G401.6 (cell line): ENCODE measurements at regions not wholly inside any gene's neighbourhood (a gene's known extent, or its start where the extent isn't known, plus 50 kb on each side); places are given as distances from the start of the nearest gene placed in this dataset.

Experiments used
- FAIRE-seq: peaks from 2 replicates; lab custom pipeline; 2012; peaks lifted over from hg19 to GRCh38; lab: Jason Lieb, UNC

- FAIRE-seq = no peak
Measured at GRCh38 chr10:123529146-123529760, 136.9 kb upstream of the GPR26 start.

GRCh38 chr10:123530166-123530870 lies 135.8 kb upstream of the GPR26 start:
- FAIRE-seq = no peak

- FAIRE-seq = no peak
Measured at GRCh38 chr10:123535386-123535785, 130.8 kb upstream of the GPR26 start.

- no peak for FAIRE-seq
Measured at GRCh38 chr10:123536176-123536845, 129.8 kb upstream of the GPR26 start.

- FAIRE-seq = no peak
Measured at GRCh38 chr10:123537188-123537961, 128.8 kb upstream of the GPR26 start.

GRCh38 chr10:123538401-123539320 lies 127.5 kb upstream of the GPR26 start:
- FAIRE-seq = no peak

- no peak for FAIRE-seq
Measured at GRCh38 chr10:123544986-123545385, 121.2 kb upstream of the GPR26 start.

GRCh38 chr10:123548770-123549169 lies 117.4 kb upstream of the GPR26 start:
- FAIRE-seq = no peak

- no peak for FAIRE-seq
Measured at GRCh38 chr10:123549761-123550454, 116.2 kb upstream of the GPR26 start.

GRCh38 chr10:123550675-123551096 lies 115.5 kb upstream of the GPR26 start:
- FAIRE-seq = no peak

GRCh38 chr10:123551259-123551658 lies 114.9 kb upstream of the GPR26 start:
- no peak for FAIRE-seq

GRCh38 chr10:123552760-123553554 lies 113.2 kb upstream of the GPR26 start:
- no peak for FAIRE-seq

GRCh38 chr10:123553810-123554430 lies 112.2 kb upstream of the GPR26 start:
- FAIRE-seq = no peak

- FAIRE-seq = no peak
Measured at GRCh38 chr10:123554656-123555055, 111.5 kb upstream of the GPR26 start.

- FAIRE-seq = no peak
Measured at GRCh38 chr10:123555616-123556015, 110.5 kb upstream of the GPR26 start.

- FAIRE-seq = no peak
Measured at GRCh38 chr10:123556049-123556448, 110.1 kb upstream of the GPR26 start.

- FAIRE-seq = no peak
Measured at GRCh38 chr10:123556736-123557135, 109.4 kb upstream of the GPR26 start.

- FAIRE-seq = no peak
Measured at GRCh38 chr10:123557366-123558108, 108.6 kb upstream of the GPR26 start.

GRCh38 chr10:123558651-123559050 lies 107.5 kb upstream of the GPR26 start:
- no peak for FAIRE-seq
